ENCODE measurements at regions not wholly inside any gene's neighbourhood (a gene's known extent, or its start where the extent isn't known, plus 50 kb on each side); places are given as distances from the start of the nearest gene placed in this dataset.

DNA sequence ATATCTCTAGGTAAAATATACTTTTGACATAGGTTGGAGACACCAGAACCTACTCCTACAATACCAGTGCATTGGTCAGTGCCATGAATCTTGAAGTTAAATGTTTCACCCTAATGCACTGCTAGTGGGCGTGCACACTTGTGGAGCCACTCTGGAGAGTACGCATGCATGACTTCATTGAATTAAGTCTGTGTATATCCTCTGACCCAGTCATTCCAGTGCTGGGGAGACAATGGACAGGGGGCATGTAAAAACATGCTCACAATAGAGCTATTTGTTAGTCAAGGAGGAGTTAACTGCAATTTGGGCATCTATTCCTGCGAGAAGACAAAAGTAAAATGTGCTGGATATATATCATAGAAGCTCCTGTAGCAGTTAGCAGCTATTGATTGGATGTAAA, 335.4 kb upstream of the NCAM1 start:
- H3K27ac ChIP-seq (ENCODE audit: low read depth, low read length), result no peak overlapping the region
- H3K27me3 ChIP-seq (replicated peaks in 1 of 4; ENCODE audit: control insufficient read depth in 3 of 4, extremely low read depth in 1 of 4, insufficient read depth in 3 of 4, low read length in 3 of 4), result no peaks in the 10 kb centered on the region
- CTCF ChIA-PET (ENCODE audit: partially characterized antibody), result no interaction called here
- H2BK15ac ChIP-seq (ENCODE audit: low read length), result no peak overlapping the region
- no peak overlapping the region for H3K14ac ChIP-seq (ENCODE audit: insufficient read length)
- no peak overlapping the region for H2BK12ac ChIP-seq (ENCODE audit: low read depth, low read length)
- no peak overlapping the region for H3K56ac ChIP-seq (replicated peaks; ENCODE audit: insufficient read length, low read depth, low read length)
- H4K20me1 ChIP-seq (replicated peaks in 1 of 2; ENCODE audit: control insufficient read depth in 1 of 2, insufficient read depth in 2 of 2, low read length in 2 of 2), result no peaks in the 10 kb centered on the region
- WGBS, 2 experiments (ENCODE audit: extremely low coverage in 1 of 2, insufficient coverage in 1 of 2, insufficient read length in 1 of 2, insufficient replicate concordance in 2 of 2, low coverage in 1 of 2, low lambda C conversion rate in 2 of 2, missing lambda C conversion rate in 1 of 2), result 92% methylated on average over 3 of the region's 3 CpGs; no CpG with 5 or more reads in 1 of the 2 experiments
- no peak overlapping the region for H3K23ac ChIP-seq (ENCODE audit: insufficient read length)
- no peak overlapping the region for H3K4me3 ChIP-seq (ENCODE audit: extremely low read depth in 1 of 4, insufficient read depth in 2 of 4, low read depth in 3 of 4, low read length in 4 of 4)
- H2AK5ac ChIP-seq (ENCODE audit: low read depth, low read length), result no peak overlapping the region
- peak overlapping the region; percentile 66 for H4K91ac ChIP-seq (replicated peaks; ENCODE audit: insufficient read length, low read length)
- H3K4ac ChIP-seq (replicated peaks; ENCODE audit: insufficient read length, low read depth, low read length), result no peak overlapping the region
- no peak overlapping the region for H4K8ac ChIP-seq (ENCODE audit: extremely low read depth, insufficient read depth, low read length)
- H3K79me1 ChIP-seq (ENCODE audit: low read depth, low read length), result no peaks in the 10 kb centered on the region
- no peaks in the 10 kb centered on the region for H3K23me2 ChIP-seq (ENCODE audit: low read depth, low read length)
- H3K9me3 ChIP-seq (ENCODE audit: insufficient read depth in 2 of 2, low read depth in 1 of 2, low read length in 1 of 2), result no peaks in the 10 kb centered on the region
- no peak overlapping the region for H2BK120ac ChIP-seq (replicated peaks; ENCODE audit: low read depth, low read length)
- H3K9ac ChIP-seq (replicated peaks in 1 of 4; ENCODE audit: extremely low read depth in 1 of 4, low read depth in 3 of 4, low read length in 3 of 4), result no peak overlapping the region
- H3K4me1 ChIP-seq (replicated peaks in 1 of 4; ENCODE audit: control insufficient read depth in 3 of 4, insufficient read depth in 4 of 4, low read length in 3 of 4), result no peaks in the 10 kb centered on the region
- H3K36me3 ChIP-seq (ENCODE audit: control insufficient read depth in 2 of 4, insufficient read depth in 4 of 4, low read length in 3 of 4), result no peaks in the 10 kb centered on the region
- H2BK20ac ChIP-seq (ENCODE audit: low read length), result no peak overlapping the region
- H3K18ac ChIP-seq (ENCODE audit: extremely low read depth, low read length), result no peak overlapping the region
- no peaks in the 10 kb centered on the region for H3K79me2 ChIP-seq (ENCODE audit: control insufficient read depth in 1 of 2, insufficient read depth in 2 of 2, low read length in 2 of 2)
- DNase-seq (ENCODE audit: low read depth in 1 of 2, low spot score in 2 of 2) (no peak), FAIRE-seq (no peak)
- H2AFZ ChIP-seq (ENCODE audit: low read length), result no peak overlapping the region
- H4K5ac ChIP-seq (ENCODE audit: insufficient read length, low read depth, low read length), result no peak overlapping the region
- POLR2A ChIA-PET (ENCODE audit: partially characterized antibody), result no interaction called here
- no peak overlapping the region for H3K4me2 ChIP-seq (ENCODE audit: insufficient read depth in 1 of 2, low read depth in 2 of 2, low read length in 2 of 2)
- no peak overlapping the region for H2BK5ac ChIP-seq (ENCODE audit: low read depth, low read length)
- no peak for TF ChIP-seq POU5F1 (IDR thresholded peaks at IDR 0.05; ENCODE audit: low read depth, low read length)
- no peak for TF ChIP-seq POLR2AphosphoS5 (IDR thresholded peaks at IDR 0.05; ENCODE audit: low read depth, low read length)
- TF ChIP-seq SP2 (IDR thresholded peaks at IDR 0.05; ENCODE audit: low read length), result no peak
- no peak for TF ChIP-seq PHF8 (conservative IDR thresholded peaks at IDR 0.05; ENCODE audit: low read depth, low read length)
- no peak for TF ChIP-seq CBX5 (IDR thresholded peaks at IDR 0.05; ENCODE audit: low read depth, low read length)
- no peak for TF ChIP-seq BACH1 (IDR thresholded peaks at IDR 0.05; ENCODE audit: low read length)
- no peak for TF ChIP-seq SAP30 (IDR thresholded peaks at IDR 0.05; ENCODE audit: insufficient read depth, insufficient replicate concordance, low read length)
- no peak for TF ChIP-seq NRF1 (IDR thresholded peaks at IDR 0.05; ENCODE audit: low read depth, low read length)
- TF ChIP-seq SUZ12 (IDR thresholded peaks at IDR 0.05; ENCODE audit: low read length), result no peak
- TF ChIP-seq, protein P1, sequence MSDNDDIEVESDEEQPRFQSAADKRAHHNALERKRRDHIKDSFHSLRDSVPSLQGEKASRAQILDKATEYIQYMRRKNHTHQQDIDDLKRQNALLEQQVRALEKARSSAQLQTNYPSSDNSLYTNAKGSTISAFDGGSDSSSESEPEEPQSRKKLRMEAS (IDR thresholded peaks at IDR 0.05), result no peak
- TF ChIP-seq EZH2 (IDR thresholded peaks at IDR 0.05; ENCODE audit: low read depth, low read length, severe bottlenecking), result no peak
- TF ChIP-seq ZNF274 (IDR thresholded peaks at IDR 0.05; ENCODE audit: borderline replicate concordance, extremely low read depth, low read length), result no peak
- no peak for TF ChIP-seq RFX5 (IDR thresholded peaks at IDR 0.05; ENCODE audit: borderline replicate concordance, low read depth, low read length)
- TF ChIP-seq RBBP5 (IDR thresholded peaks at IDR 0.05; ENCODE audit: borderline replicate concordance, low read depth, low read length), result no peak
- no peak for TF ChIP-seq GABPA (IDR thresholded peaks at IDR 0.05; ENCODE audit: borderline replicate concordance, insufficient read depth, low read length)
- no peak for TF ChIP-seq KDM5A (IDR thresholded peaks at IDR 0.05; ENCODE audit: low read length)

All from H1 (cell line).